Brain microvascular endothelial cell (primary cell): ENCODE measurements at regions not wholly inside any gene's neighbourhood (a gene's known extent, or its start where the extent isn't known, plus 50 kb on each side); places are given as distances from the start of the nearest gene placed in this dataset.
A peak's percentile ranks its signal among the peaks of the same experiment; 100 is the strongest.

Experiments
- DNase-seq: peaks from one replicate; pipeline ENCODE4 v3.0.0-alpha.2; 2020
- H3K27ac ChIP-seq: fragments of 250-450 bp; sonication (Bioruptor Pico); 2 replicates; pipeline ENCODE4 v1.5.1; 2020; ENCODE audit warnings: mild to moderate bottlenecking, moderate library complexity
- H3K27me3 ChIP-seq: fragments of 250-450 bp; sonication (Bioruptor Pico); replicated peaks from 2 replicates; pipeline ENCODE4 v1.5.1; 2020; ENCODE audit warnings: mild to moderate bottlenecking
- H3K36me3 ChIP-seq: fragments of 250-450 bp; sonication (Bioruptor Pico); replicated peaks from 2 replicates; pipeline ENCODE4 v1.5.1; 2020; ENCODE audit warnings: mild to moderate bottlenecking
- H3K4me3 ChIP-seq: 2 replicates; pipeline ENCODE4 v1.5.1; 2011; ENCODE audit warnings: low read depth, mild to moderate bottlenecking, control low read depth, low read length, moderate library complexity
- in situ Hi-C: cut with HindIII; loops from 2 replicates; pipeline ENCODE4 v1.10.0; 2017; ENCODE audit warnings: low sequenced_read_pairs, low pct_ligation_motif_present
- TF ChIP-seq, protein P1 (sequence below): IDR thresholded peaks from 2 replicates; pipeline ENCODE4 v1.5.1; 2011; ENCODE audit warnings: low read depth, mild to moderate bottlenecking, moderate library complexity, low read length, control low read depth, inconsistent platforms; ENCODE audit errors: missing control alignments

DNA sequence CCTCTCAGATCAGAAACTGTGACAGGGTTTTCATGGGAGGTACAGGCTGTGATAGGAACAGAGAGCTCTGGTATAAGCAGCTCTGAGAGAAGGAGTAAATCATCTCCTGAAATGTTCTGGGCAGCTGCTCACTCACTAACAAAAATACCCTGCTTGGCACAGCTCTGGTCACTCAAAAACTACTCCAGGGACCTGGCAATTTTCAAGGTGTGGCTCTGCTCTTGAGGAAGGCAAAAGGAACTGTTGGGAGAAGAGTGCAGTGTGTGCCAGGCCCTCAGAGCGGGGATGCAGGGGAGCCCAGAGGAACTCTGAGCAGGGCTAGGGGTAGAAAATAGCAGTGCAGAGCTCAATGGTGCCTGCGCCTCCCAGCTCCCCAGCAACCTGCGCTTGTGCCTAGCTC lies 180.5 kb upstream of the ZBED5 start:
- Histone ChIP-seq H3K27ac (no peak overlapping the region), H3K36me3 (no peaks in the 10 kb centered on the region), H3K4me3 (no peak overlapping the region), H3K27me3 (no peaks in the 10 kb centered on the region)
- no peak for DNase-seq
- in situ Hi-C loops = no loop called here
- TF ChIP-seq, protein P1, sequence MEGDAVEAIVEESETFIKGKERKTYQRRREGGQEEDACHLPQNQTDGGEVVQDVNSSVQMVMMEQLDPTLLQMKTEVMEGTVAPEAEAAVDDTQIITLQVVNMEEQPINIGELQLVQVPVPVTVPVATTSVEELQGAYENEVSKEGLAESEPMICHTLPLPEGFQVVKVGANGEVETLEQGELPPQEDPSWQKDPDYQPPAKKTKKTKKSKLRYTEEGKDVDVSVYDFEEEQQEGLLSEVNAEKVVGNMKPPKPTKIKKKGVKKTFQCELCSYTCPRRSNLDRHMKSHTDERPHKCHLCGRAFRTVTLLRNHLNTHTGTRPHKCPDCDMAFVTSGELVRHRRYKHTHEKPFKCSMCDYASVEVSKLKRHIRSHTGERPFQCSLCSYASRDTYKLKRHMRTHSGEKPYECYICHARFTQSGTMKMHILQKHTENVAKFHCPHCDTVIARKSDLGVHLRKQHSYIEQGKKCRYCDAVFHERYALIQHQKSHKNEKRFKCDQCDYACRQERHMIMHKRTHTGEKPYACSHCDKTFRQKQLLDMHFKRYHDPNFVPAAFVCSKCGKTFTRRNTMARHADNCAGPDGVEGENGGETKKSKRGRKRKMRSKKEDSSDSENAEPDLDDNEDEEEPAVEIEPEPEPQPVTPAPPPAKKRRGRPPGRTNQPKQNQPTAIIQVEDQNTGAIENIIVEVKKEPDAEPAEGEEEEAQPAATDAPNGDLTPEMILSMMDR = no peak

DNA sequence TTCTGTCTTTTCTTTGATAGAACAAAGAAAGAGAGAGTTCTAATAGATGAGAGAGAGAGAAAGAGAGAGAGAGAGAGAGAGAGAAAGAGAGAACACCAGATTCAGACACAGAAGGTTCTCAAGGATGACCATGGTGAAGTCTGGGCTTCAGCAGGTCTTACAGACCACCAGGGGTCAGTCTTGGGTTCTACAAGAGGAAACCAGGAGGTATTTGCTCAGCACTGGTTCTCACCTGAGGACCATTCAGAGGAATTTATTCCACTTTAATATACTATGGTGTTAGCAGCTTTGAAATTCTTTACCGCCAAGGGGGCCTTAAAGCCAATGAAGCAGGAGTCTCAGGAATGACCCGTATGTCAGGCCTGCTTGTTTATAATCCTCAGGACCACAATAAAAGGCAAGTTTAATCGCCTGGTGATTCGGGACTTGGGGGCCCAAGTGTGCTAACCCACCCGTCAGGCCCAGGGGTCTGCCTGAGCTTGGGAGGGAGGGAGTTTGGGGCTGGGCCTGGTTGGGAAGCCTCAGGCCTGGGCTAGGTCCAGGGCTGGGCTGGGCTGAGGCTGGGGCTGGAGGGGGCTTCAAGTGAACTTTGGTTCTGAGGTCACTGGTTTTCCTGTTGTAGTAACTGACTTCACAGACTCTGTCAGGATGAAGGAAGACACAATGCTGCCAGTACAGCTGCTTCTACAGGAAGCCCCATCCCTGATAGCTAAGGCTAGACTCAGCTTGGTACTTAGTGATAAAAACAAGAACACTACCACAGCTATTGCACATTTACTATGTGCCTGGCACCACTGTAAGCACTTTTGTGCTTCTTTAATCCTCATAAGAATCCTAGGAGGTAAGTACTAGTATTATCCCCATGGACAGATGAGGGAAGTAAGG lies 179.2 kb upstream of the ZBED5 start:
- DNase-seq = peak; percentile 13
- in situ Hi-C loops = no loop called here
- Histone ChIP-seq H3K27ac (no peak overlapping the region), H3K27me3 (no peaks in the 10 kb centered on the region), H3K4me3 (no peak overlapping the region), H3K36me3 (no peaks in the 10 kb centered on the region)
- TF ChIP-seq, protein P1 = peak; percentile 80

DNA sequence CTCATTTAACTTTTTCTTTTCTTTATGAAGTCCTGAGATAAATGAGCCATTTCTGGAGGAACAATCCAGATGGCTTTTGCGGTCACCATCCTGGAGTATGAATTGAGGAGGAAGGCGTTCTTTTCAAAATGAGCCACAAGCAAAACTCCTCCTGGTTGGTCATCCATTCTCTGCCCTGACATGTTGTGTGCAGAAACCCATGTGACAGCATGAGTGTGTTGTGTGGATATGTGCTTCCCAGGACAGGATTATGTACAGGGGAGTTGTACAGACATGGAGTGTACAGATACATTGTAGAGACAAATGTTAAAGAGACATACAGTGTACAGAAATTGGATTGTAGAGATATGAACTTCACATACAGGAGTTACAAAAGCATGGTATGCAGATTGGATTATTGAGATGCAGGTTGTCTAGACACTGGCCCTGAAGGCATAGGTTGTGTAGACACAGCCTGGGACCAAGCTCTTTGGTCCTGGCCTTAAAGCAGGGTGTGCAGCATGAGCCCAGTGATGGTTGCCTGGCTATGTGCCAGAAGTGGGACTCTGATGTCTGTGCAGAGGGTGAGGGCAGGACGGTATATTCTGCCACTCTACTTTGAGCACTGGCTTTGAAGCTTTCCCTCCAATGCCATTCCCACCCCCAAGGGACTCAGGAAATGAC lies 178.5 kb upstream of the ZBED5 start:
- no peaks in the 10 kb centered on the region for H3K36me3 ChIP-seq
- no peaks in the 10 kb centered on the region for H3K27me3 ChIP-seq
- in situ Hi-C loops = no loop called here
- no peak overlapping the region for H3K27ac ChIP-seq
- DNase-seq = no peak
- TF ChIP-seq, protein P1 = no peak
- H3K4me3 ChIP-seq = no peak overlapping the region

DNA sequence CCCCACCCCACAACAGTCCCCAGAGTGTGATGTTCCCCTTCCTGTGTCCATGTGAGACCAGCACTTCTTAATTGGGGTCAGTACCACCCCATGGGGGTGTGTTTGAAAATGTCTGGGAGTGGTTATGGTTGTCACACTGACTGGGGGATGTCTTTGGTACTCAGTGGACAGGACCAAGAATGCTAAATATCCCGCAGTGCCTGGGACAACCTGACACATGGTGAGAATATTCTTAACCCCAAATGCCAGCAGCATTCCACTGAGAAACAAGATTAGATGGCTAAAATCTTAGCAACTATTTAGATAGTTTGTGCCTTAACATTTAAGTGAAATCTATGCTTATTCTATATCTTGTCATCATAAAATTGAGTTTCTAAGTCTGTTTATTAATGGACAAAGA lies 177.5 kb upstream of the ZBED5 start:
- DNase-seq = peak; percentile 39
- Histone ChIP-seq H3K27ac (no peak overlapping the region), H3K27me3 (no peaks in the 10 kb centered on the region), H3K36me3 (no peaks in the 10 kb centered on the region), H3K4me3 (no peak overlapping the region)
- in situ Hi-C loops = no loop called here
- TF ChIP-seq, protein P1 = no peak

DNA sequence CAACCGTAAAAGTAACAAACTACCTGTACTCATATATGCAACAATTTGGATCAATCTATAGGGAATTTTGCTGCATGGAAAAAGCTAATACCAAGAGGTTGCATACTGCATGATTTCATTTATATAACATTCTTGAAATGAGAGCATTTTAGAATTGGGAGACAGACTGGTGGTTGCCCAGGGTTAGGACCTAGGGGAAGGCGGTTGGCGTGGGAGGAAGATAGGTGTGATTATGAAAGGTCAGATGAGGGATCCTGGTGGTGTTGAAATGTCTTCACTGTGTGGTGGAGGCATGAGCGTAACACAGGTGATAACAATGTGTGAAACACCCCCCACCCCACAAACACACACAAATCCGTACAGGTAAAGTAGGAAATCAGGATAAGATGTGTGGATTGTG lies 176.6 kb upstream of the ZBED5 start:
- no peaks in the 10 kb centered on the region for H3K27me3 ChIP-seq
- no peak for DNase-seq
- H3K36me3 ChIP-seq = no peaks in the 10 kb centered on the region
- in situ Hi-C loops = no loop called here
- no peak overlapping the region for H3K4me3 ChIP-seq
- TF ChIP-seq, protein P1 = no peak
- no peak overlapping the region for H3K27ac ChIP-seq

DNA sequence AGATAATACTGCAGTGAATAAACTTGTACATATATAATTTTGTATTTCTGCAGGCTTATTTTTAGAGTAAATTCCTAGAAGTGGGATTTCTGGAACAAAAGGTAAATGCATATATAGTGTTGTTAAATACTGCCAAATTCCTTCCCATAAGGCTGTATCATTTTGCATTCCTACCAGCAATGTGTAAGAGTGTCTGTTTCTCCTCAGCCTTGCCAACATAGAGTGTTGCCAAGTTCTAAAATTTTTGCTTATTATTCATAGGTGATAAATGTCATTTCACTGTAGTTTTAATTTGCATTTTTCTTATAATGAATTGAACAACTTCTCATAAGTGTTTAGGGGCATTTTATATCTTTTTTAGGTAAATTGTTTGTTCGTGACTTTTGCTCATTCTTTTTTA lies 174.2 kb upstream of the ZBED5 start:
- Histone ChIP-seq H3K36me3 (no peaks in the 10 kb centered on the region), H3K27me3 (no peaks in the 10 kb centered on the region), H3K27ac (no peak overlapping the region), H3K4me3 (no peak overlapping the region)
- DNase-seq = no peak
- in situ Hi-C loops = no loop called here
- TF ChIP-seq, protein P1 = no peak
